Right lung (tissue), 2 donors: ENCODE measurements at regions not wholly inside any gene's neighbourhood (a gene's known extent, or its start where the extent isn't known, plus 50 kb on each side); places are given as distances from the start of the nearest gene placed in this dataset.
"Not testable (repeated sequence)": the region's sequence is repeated elsewhere in the genome, so short reads cannot be mapped to it uniquely, and the experiment has no call there.

Experiments used
- DNase-seq, 2 donors: peaks; one replicate each; pipeline ENCODE4 v3.0.0-alpha.2; 2013

GRCh38 chr16:87199901-87200300 lies 117.3 kb downstream of the C16orf95 start:
- DNase-seq, result no peak

DNA sequence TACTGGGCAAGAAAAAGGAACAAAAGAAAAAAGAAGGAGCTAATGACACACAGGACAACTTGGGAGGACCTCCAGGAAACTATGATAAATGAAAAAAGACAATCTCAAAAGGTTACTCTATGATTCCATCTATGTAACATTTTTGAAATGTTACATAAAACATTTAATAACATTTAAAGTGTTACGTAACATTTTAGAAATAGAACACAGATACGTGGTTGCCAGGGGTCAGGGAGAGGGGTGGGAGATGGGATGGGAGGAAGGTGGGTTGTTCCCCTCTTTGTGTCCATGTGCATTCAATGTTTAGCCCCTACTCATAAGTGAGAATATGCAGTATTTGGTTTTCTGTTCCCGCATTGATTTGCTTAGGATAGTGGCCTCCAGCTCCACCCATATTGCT lies 116.6 kb downstream of the C16orf95 start:
- DNase-seq, result no peak

GRCh38 chr16:87201052-87201451 lies 116.1 kb downstream of the C16orf95 start:
- no peak for DNase-seq

DNA sequence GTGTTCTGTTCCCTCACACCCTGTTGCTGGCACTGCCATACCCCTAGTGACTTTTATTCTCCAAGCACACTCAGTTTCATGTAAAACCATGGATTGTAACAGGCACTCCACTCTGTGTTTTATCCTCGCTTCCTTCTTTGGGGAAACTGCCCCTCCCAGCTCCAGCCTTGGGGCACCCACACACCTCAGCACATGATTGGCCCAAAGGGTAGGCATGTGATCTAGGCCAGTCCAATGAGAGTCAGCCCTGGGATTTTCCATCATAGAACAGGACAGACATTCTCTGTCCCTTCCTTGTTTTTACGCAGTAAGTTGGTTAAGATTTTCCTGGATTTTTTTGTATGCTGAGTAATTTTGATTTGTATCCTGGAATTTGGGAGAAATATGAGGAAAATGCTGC lies 115.4 kb downstream of the C16orf95 start:
- DNase-seq, result no peak

GRCh38 chr16:87202346-87202745 lies 114.8 kb downstream of the C16orf95 start:
- DNase-seq, result no peak

DNA sequence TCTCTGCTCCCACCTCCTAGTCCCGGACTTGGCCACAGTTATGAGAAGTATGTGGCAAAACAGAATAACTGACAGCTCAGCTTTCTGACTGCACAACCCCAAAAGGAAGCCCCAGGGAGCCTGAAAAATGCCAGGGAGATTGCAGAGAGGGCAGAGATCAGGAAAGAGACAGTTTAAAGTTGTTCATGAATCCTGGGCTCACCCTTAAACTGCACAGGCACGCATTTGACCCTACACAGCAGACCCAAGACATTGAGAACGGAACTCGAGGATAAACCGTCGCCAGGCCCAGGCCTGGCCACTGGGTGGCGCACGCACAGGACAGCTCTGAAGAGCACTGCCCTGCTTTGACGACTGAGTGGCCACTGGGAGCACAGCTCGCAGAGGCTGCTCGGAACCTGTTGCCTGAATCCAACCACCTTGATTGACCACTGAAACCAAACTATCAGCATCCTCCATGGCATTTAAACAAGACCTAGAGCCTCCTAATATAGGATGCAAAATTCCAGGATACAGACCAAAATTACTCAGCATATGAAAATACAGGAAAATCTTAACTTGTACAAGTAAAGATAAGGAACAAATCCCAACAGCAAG lies 114.0 kb downstream of the C16orf95 start:
- DNase-seq, result no peak

- no peak for DNase-seq
Observed at GRCh38 chr16:87206646-87207451, 110.3 kb downstream of the C16orf95 start.

- DNase-seq, result no peak
Observed at GRCh38 chr16:87207509-87207908, 109.7 kb downstream of the C16orf95 start.

DNA sequence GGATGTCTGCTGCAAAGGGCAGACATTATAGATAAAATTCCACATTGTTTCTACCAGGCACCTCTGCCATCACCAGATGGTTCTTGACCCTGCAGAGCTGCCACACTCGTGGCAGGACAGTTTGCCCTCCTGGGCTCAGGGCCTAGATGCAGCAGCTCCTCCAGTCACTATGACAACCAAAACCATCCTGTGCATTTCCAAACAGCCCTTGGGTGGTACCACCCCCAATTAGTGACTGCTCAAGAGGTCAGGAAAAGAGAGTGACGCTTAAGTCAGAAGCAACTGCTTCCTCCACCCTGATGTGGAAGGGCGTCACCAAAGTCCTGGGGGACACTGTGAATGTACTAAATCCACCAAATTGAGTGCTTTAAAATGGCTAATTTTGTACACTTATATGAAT lies 109.2 kb downstream of the C16orf95 start:
- no peak for DNase-seq

DNA sequence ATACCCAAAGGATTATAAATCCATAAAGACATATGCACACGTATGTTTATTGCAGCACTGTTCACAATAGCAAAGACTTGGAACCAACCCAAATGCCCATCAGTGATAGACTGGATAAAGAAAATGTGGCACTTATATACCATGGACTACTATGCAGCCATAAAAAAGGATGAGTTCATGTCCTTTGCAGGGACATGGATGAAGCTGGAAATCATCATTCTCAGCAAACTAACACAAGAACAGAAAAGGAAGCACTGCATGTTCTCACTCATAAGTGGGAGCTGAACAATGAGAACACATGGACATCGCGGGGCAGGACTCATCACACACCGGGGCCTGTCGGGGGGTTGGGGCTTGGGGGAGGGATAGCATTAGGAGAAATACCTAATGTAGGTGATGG lies 108.2 kb downstream of the C16orf95 start:
- not testable (repeated sequence) for DNase-seq

DNA sequence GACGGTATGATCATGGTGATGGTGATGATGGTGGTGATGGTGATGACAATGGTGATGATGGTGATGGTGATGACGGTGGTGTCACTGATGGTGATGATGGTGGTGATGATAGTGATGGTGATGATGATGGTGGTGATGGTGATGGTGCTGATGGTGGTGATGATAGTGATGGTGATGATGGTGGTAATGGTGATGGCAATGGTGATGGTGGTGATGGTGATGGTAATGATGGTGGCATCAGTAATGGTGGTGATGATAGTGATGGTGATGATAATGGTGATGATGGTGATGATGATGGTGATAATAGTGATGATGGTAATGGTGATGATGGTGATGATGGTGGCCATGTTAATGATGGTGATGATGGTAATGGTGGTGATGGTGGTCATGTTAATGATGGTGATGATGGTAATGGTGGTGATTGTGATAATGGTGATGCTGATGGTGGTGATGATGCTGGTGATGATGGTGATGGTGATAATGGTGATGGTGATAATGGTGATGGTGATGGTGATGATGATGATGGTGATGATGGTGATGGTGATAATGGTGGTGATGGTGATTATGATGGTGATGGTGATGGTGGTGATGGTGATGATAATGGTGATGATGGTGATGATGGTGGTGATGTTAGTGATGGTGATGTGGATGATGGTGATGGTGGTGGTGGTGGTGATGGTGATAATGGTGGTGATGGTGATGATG lies 107.2 kb downstream of the C16orf95 start:
- DNase-seq, result no peak

DNA sequence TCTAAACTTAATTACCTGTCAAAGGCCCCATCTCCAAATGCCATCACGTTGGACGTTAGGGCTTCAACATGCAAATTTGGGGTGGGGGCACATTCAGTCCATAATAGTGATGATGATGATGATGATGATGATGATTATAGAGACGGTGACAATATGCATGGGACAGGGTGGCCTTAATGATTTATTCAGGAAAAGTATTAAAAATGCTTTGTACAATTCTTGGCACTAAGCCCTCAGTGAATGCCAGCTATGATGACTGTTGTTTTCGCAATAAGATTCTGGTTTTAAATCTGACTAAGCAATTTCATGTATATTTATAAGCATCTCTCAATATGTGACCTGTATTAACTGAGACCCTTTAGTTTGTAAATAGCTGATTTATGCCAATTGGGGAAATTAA lies 106.3 kb downstream of the C16orf95 start:
- no peak for DNase-seq

DNA sequence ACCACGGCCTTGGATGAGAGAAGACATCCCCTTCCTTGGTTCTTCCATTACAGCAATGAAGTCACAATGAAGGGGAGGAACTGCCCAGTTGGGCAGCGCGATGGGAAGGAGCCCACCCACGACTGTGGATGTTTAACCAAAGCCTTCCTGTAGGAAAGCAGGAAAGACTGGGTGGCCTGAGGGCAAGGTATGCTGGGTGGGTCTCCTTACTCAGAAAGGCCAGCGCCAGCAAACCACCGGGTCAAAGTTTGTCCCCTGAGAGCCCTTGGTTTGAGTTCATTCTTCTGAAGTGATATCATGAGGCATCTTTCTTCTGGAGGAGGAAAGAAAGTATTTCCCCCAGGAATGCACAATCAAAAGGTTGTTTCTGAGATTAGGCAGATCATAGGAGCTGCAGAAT lies 105.2 kb downstream of the C16orf95 start:
- no peak for DNase-seq

- DNase-seq, result no peak
Observed at GRCh38 chr16:87213536-87213935, 103.7 kb downstream of the C16orf95 start.

DNA sequence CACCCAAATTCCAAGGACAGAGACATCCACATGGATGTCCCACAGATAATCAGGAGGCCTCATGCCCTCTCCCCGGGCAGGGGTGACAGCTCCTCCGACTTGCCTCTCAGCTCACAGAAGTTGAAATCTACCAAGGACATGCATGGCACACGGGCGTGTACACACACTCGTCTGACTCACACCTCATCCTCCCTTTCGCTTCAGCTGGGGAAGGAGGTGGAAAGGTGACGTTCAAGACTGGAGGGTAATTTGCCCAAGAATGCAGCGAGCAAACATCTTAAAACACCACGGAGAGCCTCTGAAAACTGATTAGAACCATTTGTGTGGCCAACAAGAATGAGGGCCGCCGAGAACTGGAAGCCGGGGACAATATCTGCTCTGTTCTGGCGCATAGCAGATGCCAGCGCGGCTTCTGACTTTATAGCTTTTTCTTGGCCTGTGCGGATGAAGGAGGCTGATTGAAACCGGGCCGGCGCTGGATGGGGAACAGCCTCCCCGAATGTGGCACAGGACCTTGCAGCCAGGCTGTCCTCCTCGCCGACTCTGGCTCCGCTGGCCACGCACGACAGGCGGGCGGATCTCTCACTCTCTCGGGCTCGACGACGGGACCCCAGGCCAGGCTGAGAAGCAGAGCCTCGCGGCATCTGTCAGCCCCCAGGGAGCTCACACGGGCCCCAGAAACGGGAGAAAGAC lies 100.9 kb downstream of the C16orf95 start:
- DNase-seq, result no peak

DNA sequence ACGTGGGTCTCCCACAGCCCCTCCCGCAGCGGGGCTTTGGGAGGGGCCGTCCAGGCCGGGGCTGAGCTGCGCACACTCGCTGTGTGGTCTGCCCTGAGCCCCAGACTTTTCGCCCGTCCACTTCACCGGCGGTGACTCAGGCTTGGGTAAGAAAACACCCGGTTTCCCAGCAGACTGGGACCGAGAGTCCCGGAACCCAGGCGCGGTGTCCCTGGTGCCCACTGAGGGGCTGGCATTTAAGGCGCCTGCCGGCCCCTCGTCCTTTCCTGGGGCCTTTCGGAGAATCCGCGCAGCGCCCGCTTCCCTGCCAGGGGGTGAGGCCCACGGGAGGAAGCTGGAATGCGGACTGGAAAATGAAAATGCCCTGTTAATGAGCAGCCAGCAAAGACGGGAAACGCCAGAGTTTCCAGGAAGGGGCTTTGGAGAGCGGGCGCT lies 100.3 kb downstream of the C16orf95 start:
- no peak for DNase-seq

DNA sequence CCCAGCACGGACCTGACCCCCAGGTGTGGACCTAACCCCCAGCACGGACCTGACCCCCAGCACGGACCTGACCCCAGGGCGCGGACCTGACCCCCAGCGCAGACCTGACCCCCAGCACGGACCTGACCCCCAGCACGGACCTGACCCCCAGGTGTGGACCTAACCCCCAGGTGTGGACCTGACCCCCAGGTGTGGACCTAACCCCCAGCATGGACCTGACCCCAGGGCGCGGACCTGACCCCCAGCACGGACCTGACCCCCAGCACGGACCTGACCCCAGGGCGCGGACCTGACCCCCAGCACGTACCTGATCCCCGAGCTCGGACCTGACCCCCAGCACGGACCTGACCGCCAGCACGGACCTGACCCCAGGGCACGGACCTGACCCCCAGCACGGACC lies 99.4 kb downstream of the C16orf95 start:
- DNase-seq, result not testable (repeated sequence)

GRCh38 chr16:87218281-87219055 lies 98.7 kb downstream of the C16orf95 start:
- no peak for DNase-seq

GRCh38 chr16:87219287-87219909 lies 97.8 kb downstream of the C16orf95 start:
- no peak for DNase-seq

DNA sequence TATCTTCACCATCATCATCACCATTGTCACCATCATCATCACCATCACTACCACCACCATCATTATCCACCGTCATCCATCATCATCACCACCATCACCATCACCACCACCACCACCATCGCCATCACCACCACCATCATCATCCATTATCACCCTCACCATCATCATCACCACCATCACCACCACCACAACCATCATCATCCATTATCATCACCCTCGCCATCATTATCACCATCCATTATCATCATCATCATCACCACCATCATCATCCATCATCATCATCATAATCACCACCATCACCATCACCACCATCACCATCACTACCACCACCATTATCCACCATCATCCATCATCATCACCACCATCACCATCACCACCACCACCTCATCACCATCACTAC lies 95.6 kb downstream of the C16orf95 start:
- no peak for DNase-seq

- DNase-seq, result no peak
Observed at GRCh38 chr16:87222335-87222734, 94.9 kb downstream of the C16orf95 start.
